ENCODE measurements at regions not wholly inside any gene's neighbourhood (a gene's known extent, or its start where the extent isn't known, plus 50 kb on each side); places are given as distances from the start of the nearest gene placed in this dataset.

GRCh38 chr12:127153996-127154395 is 1113.0 kb upstream of the TMEM132C start:
- TF ChIP-seq PBX3 (IDR thresholded peaks at IDR 0.05; ENCODE audit: insufficient replicate concordance, low read depth, low read length): no peak
- TF ChIP-seq RAD51 (IDR thresholded peaks at IDR 0.05): no peak
- TF ChIP-seq MTA3 (IDR thresholded peaks at IDR 0.05; ENCODE audit: borderline replicate concordance, low read length): no peak
- TF ChIP-seq TAF1 (IDR thresholded peaks at IDR 0.05; ENCODE audit: borderline replicate concordance, low read depth, low read length): no peak
- TF ChIP-seq POLR2A (IDR thresholded peaks at IDR 0.05; ENCODE audit: low read depth, low read length): no peak
- no peak for TF ChIP-seq EZH2 (IDR thresholded peaks at IDR 0.05; ENCODE audit: borderline replicate concordance, control insufficient read depth, low read depth, low read length)
- no peak for TF ChIP-seq EP300 (IDR thresholded peaks at IDR 0.05; ENCODE audit: borderline replicate concordance in 1 of 2, control insufficient read depth in 1 of 2, low read depth in 2 of 2, low read length in 2 of 2)
- no peak for TF ChIP-seq POLR2AphosphoS5 (IDR thresholded peaks at IDR 0.05; ENCODE audit: low read length)
- TF ChIP-seq YY1 (IDR thresholded peaks at IDR 0.05; ENCODE audit: low read depth, low read length): no peak
- no peak for TF ChIP-seq TARDBP (IDR thresholded peaks at IDR 0.05; ENCODE audit: borderline replicate concordance)
- no peak for TF ChIP-seq USF2 (IDR thresholded peaks at IDR 0.05; ENCODE audit: borderline replicate concordance, low read depth, low read length)
- no peak for TF ChIP-seq NRF1 (conservative IDR thresholded peaks at IDR 0.05; ENCODE audit: low read depth, low read length)
- TF ChIP-seq CTCF (IDR thresholded peaks at IDR 0.05 in 2 of 3, conservative IDR thresholded peaks at IDR 0.05 in 1 of 3; ENCODE audit: control insufficient read depth in 2 of 3, extremely low read depth in 1 of 3, insufficient read depth in 1 of 3, low read depth in 3 of 3, low read length in 3 of 3): no peak
